ENCODE measurements at regions not wholly inside any gene's neighbourhood (a gene's known extent, or its start where the extent isn't known, plus 50 kb on each side); places are given as distances from the start of the nearest gene placed in this dataset.

DNA sequence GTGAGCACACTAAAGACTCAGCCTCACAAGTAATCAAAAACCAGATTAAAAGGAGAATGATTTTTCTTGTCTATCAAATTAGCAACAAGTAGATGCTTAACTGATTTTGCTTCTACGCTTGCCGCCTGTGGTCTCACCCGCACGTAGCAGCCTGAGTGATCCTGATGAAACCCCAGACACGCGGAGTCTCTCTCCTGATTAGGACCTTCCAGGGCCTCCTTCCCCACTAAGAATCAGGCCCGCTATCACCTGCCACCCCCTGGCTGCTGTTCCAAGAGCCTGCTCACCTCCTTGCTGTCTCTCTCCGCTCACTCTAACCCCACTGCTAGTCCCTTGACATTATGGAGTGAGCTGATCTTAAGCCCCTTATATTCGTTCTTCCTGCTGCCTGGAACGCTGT is 325.9 kb upstream of the NRP1 start:
- TF ChIP-seq CTCF (conservative IDR thresholded peaks at IDR 0.05; ENCODE audit: low read depth, low read length): no peak
- DNase-seq (ENCODE audit: low read depth): no peak
- H3K4me3 ChIP-seq (ENCODE audit: low read length): no peak overlapping the region

DNA sequence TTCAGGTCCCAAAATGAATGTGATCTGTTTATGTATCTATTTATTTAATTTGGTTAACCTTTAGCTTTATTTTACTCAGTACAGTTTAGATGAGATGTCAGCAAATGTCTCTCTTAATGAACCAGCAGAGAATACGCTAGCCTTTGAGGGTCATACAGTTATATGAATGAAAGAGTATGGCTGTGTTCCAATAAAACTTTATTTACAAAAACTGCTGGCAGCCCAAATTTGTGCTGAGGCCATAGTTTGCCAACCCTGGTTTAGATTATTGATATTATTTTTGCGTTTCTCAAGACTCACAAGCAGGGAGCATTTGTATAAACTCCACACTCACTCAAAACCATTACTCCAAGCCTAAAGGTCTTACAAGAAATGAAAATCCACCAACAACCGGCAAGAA is 323.4 kb upstream of the NRP1 start:
- DNase-seq (ENCODE audit: low read depth): no peak
- H3K4me3 ChIP-seq (ENCODE audit: low read length): no peak overlapping the region
- TF ChIP-seq CTCF (conservative IDR thresholded peaks at IDR 0.05; ENCODE audit: low read depth, low read length): no peak

DNA sequence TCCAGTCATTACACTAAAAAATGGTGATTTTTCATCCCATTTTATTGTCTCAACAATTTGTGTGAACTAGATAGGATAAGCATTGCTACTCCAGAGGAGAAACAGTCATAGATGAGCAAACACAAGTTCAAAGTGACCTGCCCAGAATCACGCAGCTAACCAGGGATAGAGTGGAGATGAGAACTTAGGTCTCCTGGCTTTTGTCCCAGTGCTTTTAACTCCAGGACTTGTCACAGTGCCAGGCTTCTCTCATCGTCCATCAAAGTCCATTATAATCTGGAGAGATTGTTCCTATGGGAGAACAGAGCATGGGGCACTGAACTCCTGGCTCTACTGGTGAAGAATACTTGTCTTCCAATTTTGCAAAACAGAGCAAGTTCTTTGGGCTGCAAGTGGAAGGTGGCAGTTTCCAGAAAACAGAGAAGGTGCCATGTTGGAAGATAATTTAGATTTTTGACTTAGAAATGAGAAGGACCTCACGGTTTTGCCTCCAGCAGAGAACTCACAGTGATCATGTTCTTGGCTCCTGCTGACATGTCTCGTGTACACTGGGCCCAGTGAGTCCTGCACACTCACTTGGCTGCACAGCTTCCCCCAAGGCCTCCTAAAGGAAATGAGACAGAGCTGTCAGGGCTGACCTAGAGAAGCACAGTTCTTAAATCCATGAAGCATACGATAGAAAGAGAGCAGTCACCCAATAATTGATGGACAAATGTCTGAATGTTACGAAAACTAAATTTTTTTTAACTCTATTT is 322.9 kb upstream of the NRP1 start:
- no peak for DNase-seq (ENCODE audit: low read depth)
- TF ChIP-seq CTCF (conservative IDR thresholded peaks at IDR 0.05; ENCODE audit: low read depth, low read length): no peak
- H3K4me3 ChIP-seq (ENCODE audit: low read length): no peak overlapping the region

DNA sequence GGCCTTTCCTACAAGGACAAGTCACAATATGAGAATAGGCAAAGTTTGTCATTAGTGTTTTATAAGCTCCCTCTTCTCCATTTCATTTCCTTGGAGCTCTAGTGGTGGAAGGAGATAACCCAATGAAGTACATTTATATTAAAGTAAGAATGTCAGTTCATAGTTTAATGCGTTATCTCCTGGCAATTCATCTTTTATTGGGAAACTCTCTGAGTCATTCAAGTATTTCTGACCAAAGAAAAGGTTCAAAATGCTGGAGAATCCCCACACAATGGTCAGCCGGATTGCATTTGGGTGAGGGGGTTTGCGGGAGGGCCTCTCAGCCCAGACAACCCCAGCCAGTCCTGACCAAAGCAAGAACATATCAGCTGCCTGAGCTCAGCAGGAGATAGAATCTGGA is 321.5 kb upstream of the NRP1 start:
- TF ChIP-seq CTCF (conservative IDR thresholded peaks at IDR 0.05; ENCODE audit: low read depth, low read length): no peak
- no peak for DNase-seq (ENCODE audit: low read depth)
- H3K4me3 ChIP-seq (ENCODE audit: low read length): no peak overlapping the region

DNA sequence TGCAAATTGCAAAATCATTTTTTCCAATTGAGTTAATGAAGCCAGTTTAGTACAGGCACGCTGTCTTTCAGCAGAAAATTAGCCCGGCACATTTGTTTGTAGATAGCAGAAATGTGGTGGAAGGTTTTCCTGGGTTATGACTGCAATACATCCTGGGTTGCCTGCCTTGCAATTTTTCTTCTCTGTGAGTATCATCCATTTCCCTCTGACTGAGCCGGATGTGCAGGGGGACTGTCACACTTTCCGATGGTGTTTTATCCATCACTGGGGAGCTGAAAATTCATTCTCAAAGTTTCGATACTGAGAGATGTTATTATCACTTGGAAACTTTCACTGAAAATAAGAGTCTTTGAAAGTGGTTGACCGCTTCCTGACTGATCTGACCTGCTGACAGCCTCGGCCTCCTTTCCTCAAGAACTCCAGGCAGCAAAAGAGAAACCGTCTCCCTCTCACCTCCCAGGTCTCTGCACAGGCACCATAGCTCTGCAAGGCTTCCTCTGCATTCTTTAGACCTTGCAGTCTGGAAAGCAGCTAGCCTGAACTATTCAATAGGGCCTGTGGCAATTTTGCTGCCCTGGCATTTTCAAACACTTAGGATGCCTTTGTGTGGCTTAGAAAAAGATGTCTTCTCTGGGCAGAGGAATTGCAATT is 320.8 kb upstream of the NRP1 start:
- no peak overlapping the region for H3K4me3 ChIP-seq (ENCODE audit: low read length)
- no peak for DNase-seq (ENCODE audit: low read depth)
- no peak for TF ChIP-seq CTCF (conservative IDR thresholded peaks at IDR 0.05; ENCODE audit: low read depth, low read length)

- no peak for TF ChIP-seq CTCF (conservative IDR thresholded peaks at IDR 0.05; ENCODE audit: low read depth, low read length)
- no peak for DNase-seq (ENCODE audit: low read depth)
- H3K4me3 ChIP-seq (ENCODE audit: low read length): no peak overlapping the region
Observed at GRCh38 chr10:33653584-33654367, 319.3 kb upstream of the NRP1 start.
